Effector memory CD4-positive, alpha-beta T cell (primary cell): ENCODE measurements at regions not wholly inside any gene's neighbourhood (a gene's known extent, or its start where the extent isn't known, plus 50 kb on each side); places are given as distances from the start of the nearest gene placed in this dataset.
A peak's percentile ranks its signal among the peaks of the same experiment; 100 is the strongest.

Experiments used
- DNase-seq, 3 donors: peaks; one replicate each; pipeline ENCODE4 v3.0.0-alpha.2; 2020
- H3K27ac ChIP-seq: 2 replicates; pipeline ENCODE4 v1.7.0; 2013; ENCODE audit warnings: mild to moderate bottlenecking, low read length, moderate library complexity; ENCODE audit not compliant: insufficient read depth, poor library complexity, severe bottlenecking
- H3K27me3 ChIP-seq: replicated peaks from 2 replicates; pipeline ENCODE4 v1.7.0; 2013; ENCODE audit warnings: mild to moderate bottlenecking, low read length; ENCODE audit not compliant: insufficient read depth, control insufficient read depth, poor library complexity, severe bottlenecking
- H3K36me3 ChIP-seq: 2 replicates; pipeline ENCODE4 v1.7.0; 2013; ENCODE audit warnings: mild to moderate bottlenecking, low read length, moderate library complexity; ENCODE audit not compliant: control insufficient read depth, insufficient read depth
- H3K4me1 ChIP-seq: 2 replicates; pipeline ENCODE4 v1.7.0; 2013; ENCODE audit warnings: low read length, mild to moderate bottlenecking; ENCODE audit not compliant: control insufficient read depth, insufficient read depth, poor library complexity, severe bottlenecking
- H3K4me3 ChIP-seq: 2 replicates; pipeline ENCODE4 v1.7.0; 2013; ENCODE audit warnings: low read length, low read depth, mild to moderate bottlenecking; ENCODE audit not compliant: insufficient read depth, poor library complexity, severe bottlenecking
- H3K9me3 ChIP-seq: 2 replicates; pipeline ENCODE4 v1.7.0; 2013; ENCODE audit warnings: mild to moderate bottlenecking, low read length, moderate library complexity; ENCODE audit not compliant: control insufficient read depth

DNA sequence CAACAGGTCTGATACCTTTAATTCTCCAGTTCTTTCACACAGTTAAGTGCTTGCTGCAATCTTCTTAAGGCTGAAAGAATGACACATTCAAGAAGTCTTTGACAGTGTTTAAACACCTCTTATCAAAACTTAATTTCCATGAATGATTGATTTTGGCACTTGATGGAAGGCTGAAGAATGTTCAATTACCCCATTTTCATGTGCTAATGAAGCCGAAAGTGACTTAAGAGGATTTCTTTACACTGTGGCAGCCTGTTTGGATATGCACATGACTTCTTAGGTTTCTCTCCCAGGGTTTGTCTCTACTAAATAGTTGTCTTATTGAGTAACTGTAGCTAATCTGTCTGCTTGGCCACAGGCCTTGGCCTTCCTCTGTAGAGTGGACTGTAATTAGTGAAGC, 81.1 kb upstream of the PRDM1 start:
- no peaks in the 10 kb centered on the region for H3K9me3 ChIP-seq
- no peak for DNase-seq
- no peak overlapping the region for H3K4me3 ChIP-seq
- H3K27ac ChIP-seq: no peak overlapping the region
- H3K4me1 ChIP-seq: no peaks in the 10 kb centered on the region
- H3K36me3 ChIP-seq: no peaks in the 10 kb centered on the region
- H3K27me3 ChIP-seq: no peaks in the 10 kb centered on the region

DNA sequence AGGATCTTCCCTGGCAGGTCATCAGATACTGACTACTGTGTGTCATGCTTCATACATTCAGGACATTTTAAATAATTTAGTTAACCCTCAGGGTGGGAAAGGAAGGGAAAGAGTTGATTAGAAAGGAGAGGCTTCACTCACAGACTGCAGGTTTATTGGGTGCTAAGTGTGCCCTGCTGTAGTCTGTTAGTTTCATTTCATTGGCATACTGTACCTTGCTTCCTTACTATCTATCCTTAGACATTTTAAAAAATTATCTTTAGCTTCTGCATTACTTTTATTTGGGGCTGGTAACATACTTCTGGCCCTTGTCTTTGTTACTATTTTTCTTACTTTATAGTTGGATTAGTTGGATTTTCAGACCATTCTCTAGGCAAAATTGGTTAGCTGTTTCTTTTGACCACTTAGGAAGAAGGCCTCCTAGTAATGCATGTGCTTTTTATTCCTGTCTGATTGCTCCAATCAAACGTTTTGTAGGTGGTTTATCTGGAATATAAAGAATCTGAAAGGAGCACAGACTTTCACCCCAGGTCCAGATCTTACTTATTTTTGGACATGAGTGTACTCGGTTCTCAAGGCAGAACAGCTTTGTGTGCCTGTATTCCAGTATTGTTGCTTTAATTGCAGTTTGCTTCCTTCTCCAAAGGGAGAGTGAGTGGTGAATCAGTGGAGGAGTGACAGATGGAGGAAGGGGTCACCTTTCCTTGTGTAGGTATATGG, 82.7 kb upstream of the PRDM1 start:
- Histone ChIP-seq H3K36me3 (no peaks in the 10 kb centered on the region), H3K27me3 (peaks cover 2% of the 10 kb centered on the region), H3K27ac (no peak overlapping the region), H3K4me1 (no peaks in the 10 kb centered on the region), H3K4me3 (no peak overlapping the region), H3K9me3 (no peaks in the 10 kb centered on the region)
- no peak for DNase-seq

DNA sequence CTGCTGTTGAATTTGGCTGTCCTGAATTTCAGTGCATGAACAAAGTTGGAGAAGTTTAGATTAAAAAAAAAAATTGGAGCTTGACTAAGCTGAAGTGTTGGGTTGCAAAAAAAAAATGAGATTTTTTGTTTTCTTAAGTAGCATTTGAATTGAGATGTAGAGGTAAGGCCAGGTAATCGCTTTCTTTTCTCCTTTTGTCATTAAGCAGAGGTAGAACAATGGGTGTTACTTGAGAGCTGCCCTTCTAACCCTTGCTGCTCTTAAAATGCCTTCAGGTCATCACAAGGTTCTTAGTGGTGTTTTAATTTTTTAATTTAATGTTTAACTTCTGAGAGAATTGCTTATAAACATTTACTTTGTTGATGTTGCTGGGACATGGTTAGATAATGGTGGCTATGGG, 84.1 kb upstream of the PRDM1 start:
- Histone ChIP-seq H3K36me3 (no peaks in the 10 kb centered on the region), H3K9me3 (no peaks in the 10 kb centered on the region), H3K27me3 (peaks cover 2% of the 10 kb centered on the region), H3K4me1 (no peaks in the 10 kb centered on the region), H3K27ac (no peak overlapping the region), H3K4me3 (no peak overlapping the region)
- DNase-seq: no peak

DNA sequence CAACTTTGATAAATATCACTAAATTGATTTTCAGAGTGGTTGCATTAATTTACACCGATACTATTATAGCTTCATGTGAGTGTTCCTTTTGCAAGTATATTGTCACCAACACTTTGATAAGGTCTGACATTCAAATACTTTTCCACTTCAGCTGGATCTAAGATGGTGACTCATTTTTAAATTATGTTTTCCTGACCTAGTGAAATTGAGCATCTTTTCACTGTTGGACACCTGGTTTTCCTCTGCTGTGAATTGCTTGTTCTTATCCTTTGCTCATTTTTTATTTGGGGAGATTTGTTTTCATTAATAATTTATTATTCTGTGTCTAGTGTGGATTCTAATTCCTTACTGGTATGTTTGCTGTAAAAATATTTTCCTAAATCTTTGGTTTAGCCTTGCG, 85.2 kb upstream of the PRDM1 start:
- Histone ChIP-seq H3K4me3 (no peak overlapping the region), H3K9me3 (no peaks in the 10 kb centered on the region), H3K27ac (no peak overlapping the region), H3K4me1 (no peaks in the 10 kb centered on the region), H3K27me3 (peaks cover 2% of the 10 kb centered on the region), H3K36me3 (no peaks in the 10 kb centered on the region)
- no peak for DNase-seq

DNA sequence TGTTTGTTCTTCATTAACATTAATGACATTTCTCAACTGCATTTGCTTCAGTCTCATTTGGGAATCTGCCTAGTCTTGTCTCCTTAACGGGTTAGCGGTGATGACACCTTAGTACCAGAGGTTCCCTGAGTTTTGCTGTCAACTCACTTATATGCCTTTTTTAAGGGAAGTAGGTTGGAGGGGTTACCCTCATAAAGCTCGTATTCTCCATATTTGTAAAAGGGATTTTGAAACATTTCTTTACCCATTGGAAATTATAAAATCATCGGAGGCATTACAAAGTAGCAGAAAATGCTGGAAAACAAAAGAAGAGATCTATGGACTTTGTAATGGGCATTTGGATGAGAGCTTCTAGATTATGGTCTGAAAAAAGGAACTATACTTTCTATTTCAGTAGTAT, 88.7 kb upstream of the PRDM1 start:
- Histone ChIP-seq H3K4me3 (no peak overlapping the region), H3K9me3 (no peaks in the 10 kb centered on the region), H3K27ac (no peak overlapping the region), H3K4me1 (no peaks in the 10 kb centered on the region), H3K36me3 (no peaks in the 10 kb centered on the region), H3K27me3 (peaks cover 2% of the 10 kb centered on the region)
- no peak for DNase-seq

DNA sequence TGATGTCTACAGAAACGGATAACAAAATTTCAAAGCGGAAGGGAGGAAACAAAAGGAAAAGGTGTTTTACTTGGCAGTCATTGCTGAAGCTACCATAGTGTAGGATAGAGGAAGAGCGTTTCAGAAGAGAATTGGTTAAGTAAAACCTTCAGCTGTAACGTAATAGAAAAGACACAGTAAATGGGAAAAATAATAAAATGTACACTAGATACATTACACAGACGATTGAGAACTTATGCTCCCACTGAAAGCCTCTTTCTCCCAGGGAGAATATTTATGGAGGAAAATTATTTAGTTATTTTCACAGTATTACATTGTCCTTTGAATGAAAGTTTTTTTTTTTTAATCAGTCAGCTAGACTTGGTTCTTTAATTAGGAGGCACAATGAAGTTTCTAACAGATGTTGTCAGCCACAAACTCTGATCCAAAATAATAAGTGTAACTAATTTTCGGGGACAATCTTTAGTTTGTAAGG, 90.7 kb upstream of the PRDM1 start:
- Histone ChIP-seq H3K36me3 (no peaks in the 10 kb centered on the region), H3K4me3 (peak overlapping the region; percentile 92), H3K27me3 (peaks cover 2% of the 10 kb centered on the region), H3K27ac (no peak overlapping the region), H3K4me1 (no peaks in the 10 kb centered on the region), H3K9me3 (no peaks in the 10 kb centered on the region)
- no peak for DNase-seq

DNA sequence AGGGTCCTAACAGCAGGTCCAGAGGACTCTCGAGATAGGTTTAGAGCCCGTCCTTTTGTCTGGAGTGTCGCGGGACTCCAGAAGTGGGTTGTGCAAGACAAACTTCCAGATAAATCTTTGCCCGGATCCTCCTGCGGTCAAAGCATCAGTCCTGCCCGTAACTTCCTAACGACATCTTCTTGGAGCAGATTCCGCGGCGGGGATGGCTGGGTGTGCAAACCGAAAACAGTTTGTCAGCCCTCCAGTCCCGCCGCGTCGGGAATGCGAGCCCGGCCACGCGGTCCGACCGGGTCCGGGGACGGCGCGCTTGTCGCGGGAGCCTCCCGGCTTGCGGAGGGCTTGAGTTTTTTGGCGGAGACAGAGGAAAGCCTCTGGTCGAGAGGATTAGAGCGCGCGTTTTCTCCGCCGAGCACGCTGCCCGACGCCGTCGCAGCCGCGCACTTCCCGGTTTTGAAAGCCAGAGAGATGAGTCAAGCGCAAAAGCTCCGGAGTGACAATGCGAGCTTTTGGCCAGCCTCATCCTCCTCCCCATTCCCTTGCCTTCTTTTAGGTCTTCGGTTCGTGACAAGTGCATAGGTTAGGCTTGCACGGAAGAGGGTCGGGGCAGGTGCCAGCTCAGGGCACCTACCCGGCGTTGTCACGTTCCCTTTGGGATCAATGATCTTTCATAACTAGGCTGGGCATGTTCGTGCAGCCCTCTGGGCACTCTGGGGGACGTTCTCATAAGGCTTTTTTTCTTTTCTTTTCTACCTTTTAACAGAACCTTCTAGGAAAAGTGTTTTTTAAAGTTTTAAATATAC, 91.3 kb upstream of the PRDM1 start:
- peak overlapping the region; percentile 77 for H3K27ac ChIP-seq
- peak overlapping the region; percentile 92 for H3K4me3 ChIP-seq
- no peaks in the 10 kb centered on the region for H3K4me1 ChIP-seq
- H3K27me3 ChIP-seq: peaks cover 2% of the 10 kb centered on the region
- no peaks in the 10 kb centered on the region for H3K36me3 ChIP-seq
- DNase-seq: peak in 2 of 3 donors; percentile 23 to 32
- no peaks in the 10 kb centered on the region for H3K9me3 ChIP-seq

DNA sequence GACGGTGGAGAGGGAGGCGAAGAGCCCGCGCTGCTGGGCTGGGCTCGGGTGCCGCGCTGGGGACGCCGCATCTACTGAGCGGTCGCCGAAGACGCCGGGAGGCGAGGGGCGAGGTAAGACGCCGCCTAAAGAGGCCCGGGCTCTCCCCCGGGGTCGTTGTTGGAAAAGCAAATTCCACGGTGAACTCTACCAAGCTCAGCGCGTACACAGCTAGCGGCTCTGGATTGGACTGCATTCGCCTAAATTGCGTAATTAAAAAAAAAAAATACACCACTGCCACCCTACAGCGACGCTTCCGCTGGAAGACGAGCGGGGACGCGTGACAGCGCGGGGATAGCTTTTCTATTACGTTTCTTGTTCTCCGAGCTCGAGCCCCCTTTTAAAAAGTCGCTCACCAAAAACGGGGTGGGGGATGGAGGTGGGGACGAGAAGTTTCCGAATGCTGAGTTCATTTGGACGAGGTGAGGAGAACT, 92.0 kb upstream of the PRDM1 start:
- no peaks in the 10 kb centered on the region for H3K27me3 ChIP-seq
- no peaks in the 10 kb centered on the region for H3K4me1 ChIP-seq
- no peaks in the 10 kb centered on the region for H3K36me3 ChIP-seq
- peak overlapping the region; percentile 77 for H3K27ac ChIP-seq
- peak; percentile 22 to 36 (median 32) for DNase-seq
- H3K9me3 ChIP-seq: no peaks in the 10 kb centered on the region
- H3K4me3 ChIP-seq: peak overlapping the region; percentile 92

DNA sequence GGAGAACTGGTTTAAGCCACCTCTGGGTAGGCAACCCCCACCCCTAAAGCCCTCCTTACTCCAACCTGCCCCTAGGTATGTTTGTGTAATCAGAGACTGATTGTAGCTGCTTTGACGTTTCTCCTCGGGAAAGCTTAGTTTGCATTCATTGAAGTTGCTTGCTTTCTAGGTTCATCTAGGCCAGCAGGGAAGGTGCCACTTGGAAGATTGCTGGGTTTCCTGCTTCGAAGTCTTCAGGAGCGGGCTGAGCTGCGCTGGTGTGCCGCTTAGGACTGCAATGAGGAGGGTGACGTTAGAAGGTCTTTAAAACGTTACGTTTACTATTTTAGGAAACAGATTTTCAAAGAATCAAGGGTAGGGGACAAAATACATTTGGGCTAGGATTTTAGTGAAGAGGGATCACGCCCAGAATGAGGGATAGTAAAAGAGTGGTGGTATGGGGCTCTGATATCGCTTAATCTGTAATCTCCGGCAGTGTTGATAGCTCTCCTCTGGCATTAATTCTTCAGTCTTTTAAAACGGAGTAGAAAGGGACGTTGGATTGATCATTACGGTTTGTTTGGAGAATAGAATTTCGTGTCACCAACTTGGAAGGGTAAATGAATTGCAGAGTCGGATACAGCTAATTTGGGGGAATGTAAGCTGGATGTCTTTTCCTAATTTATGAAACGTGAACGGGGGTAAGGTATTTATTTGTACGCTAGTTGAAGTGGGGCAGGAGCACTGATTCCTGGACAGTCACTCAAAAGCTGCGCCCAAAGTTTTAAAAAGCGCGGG, 92.6 kb upstream of the PRDM1 start:
- Histone ChIP-seq H3K36me3 (no peaks in the 10 kb centered on the region), H3K4me1 (no peaks in the 10 kb centered on the region), H3K27ac (peak overlapping the region; percentile 77), H3K9me3 (no peaks in the 10 kb centered on the region), H3K4me3 (peak overlapping the region; percentile 92), H3K27me3 (no peaks in the 10 kb centered on the region)
- no peak for DNase-seq
